ENCODE measurements at regions not wholly inside any gene's neighbourhood (a gene's known extent, or its start where the extent isn't known, plus 50 kb on each side); places are given as distances from the start of the nearest gene placed in this dataset.

GRCh38 chr19:27793128-27793643 is 1419.8 kb downstream of the UQCRFS1 start:
- ChIA-PET POLR2A (interaction anchor here (0.6 kb wide), 1 partner anchor 220 kb away, joined by 3 read pairs; no protein-coding TSS in a partner anchor), CTCF (interaction anchor here (1.4 kb wide), 1 partner anchor 10 kb away, joined by 5 read pairs; no protein-coding TSS in a partner anchor)
- ATAC-seq (peak; percentile 83), DNase-seq (peak; percentile 86)
- Mint-ChIP-seq H3K36me3 (ENCODE audit: low read depth) (peaks cover 36% of the 10 kb centered on the region), H3K4me1 (peaks cover 15% of the 10 kb centered on the region), H3K4me3 (peak overlapping the region; percentile 96), H3K27ac (peak overlapping the region; percentile 99), H3K9me3 (ENCODE audit: low read depth) (no peaks in the 10 kb centered on the region), H3K27me3 (no peaks in the 10 kb centered on the region)
- intact Hi-C loops (cut with DNase I, micrococcal nuclease): loop anchor here in 1 of 2 experiments (2.0 to 10.0 kb wide), 2 partner anchors 1420 to 1812 kb away; partner anchors contain the start of genes POP4 and UQCRFS1

- peaks cover 15% of the 10 kb centered on the region for H3K4me1 Mint-ChIP-seq
- CTCF ChIA-PET: interaction anchor here (0.6 to 1.4 kb wide), 3 partner anchors 10 to 1486 kb away, joined by 3 to 5 read pairs (median 3); no protein-coding TSS in a partner anchor
- peaks cover 36% of the 10 kb centered on the region for H3K36me3 Mint-ChIP-seq (ENCODE audit: low read depth)
- no peaks in the 10 kb centered on the region for H3K27me3 Mint-ChIP-seq
- H3K9me3 Mint-ChIP-seq (ENCODE audit: low read depth): no peaks in the 10 kb centered on the region
- ATAC-seq: no peak
- H3K27ac Mint-ChIP-seq: peak overlapping the region; percentile 99
- H3K4me3 Mint-ChIP-seq: peak overlapping the region; percentile 96
- POLR2A ChIA-PET: no interaction called here
- intact Hi-C loops (cut with DNase I, micrococcal nuclease): loop anchor here in 1 of 2 experiments (2.0 to 10.0 kb wide), 2 partner anchors 1420 to 1812 kb away; partner anchors contain the start of genes POP4 and UQCRFS1
- no peak for DNase-seq
Observed at GRCh38 chr19:27792576-27793127, 1420.3 kb downstream of the UQCRFS1 start.

GRCh38 chr19:27780367-27781075 is 1432.4 kb downstream of the UQCRFS1 start:
- CTCF ChIA-PET: no interaction called here
- H3K27ac Mint-ChIP-seq: no peak overlapping the region
- no peak for DNase-seq
- no peak overlapping the region for H3K4me3 Mint-ChIP-seq
- peaks cover 62% of the 10 kb centered on the region for H3K36me3 Mint-ChIP-seq (ENCODE audit: low read depth)
- H3K4me1 Mint-ChIP-seq: no peaks in the 10 kb centered on the region
- POLR2A ChIA-PET: no interaction called here
- H3K27me3 Mint-ChIP-seq: no peaks in the 10 kb centered on the region
- ATAC-seq: no peak
- intact Hi-C loops (cut with DNase I, micrococcal nuclease): no loop called here
- H3K9me3 Mint-ChIP-seq (ENCODE audit: low read depth): peaks cover 29% of the 10 kb centered on the region

- ATAC-seq (no peak), DNase-seq (no peak)
- Mint-ChIP-seq H3K4me1 (no peaks in the 10 kb centered on the region), H3K27ac (no peak overlapping the region), H3K27me3 (no peaks in the 10 kb centered on the region), H3K36me3 (ENCODE audit: low read depth) (peaks cover 63% of the 10 kb centered on the region), H3K4me3 (no peak overlapping the region), H3K9me3 (ENCODE audit: low read depth) (peaks cover 32% of the 10 kb centered on the region)
- CTCF ChIA-PET: no interaction called here
- POLR2A ChIA-PET: no interaction called here
- intact Hi-C loops (cut with DNase I, micrococcal nuclease): no loop called here
Observed at GRCh38 chr19:27779954-27780353, 1433.0 kb downstream of the UQCRFS1 start.

- Mint-ChIP-seq H3K9me3 (ENCODE audit: low read depth) (peaks cover 53% of the 10 kb centered on the region), H3K4me3 (no peak overlapping the region), H3K4me1 (no peaks in the 10 kb centered on the region), H3K36me3 (ENCODE audit: low read depth) (peaks cover 72% of the 10 kb centered on the region), H3K27ac (no peak overlapping the region), H3K27me3 (no peaks in the 10 kb centered on the region)
- CTCF ChIA-PET: interaction anchor here (0.6 kb wide), 1 partner anchor 213 kb away, joined by 3 read pairs; no protein-coding TSS in a partner anchor
- DNase-seq (no peak), ATAC-seq (no peak)
- POLR2A ChIA-PET: no interaction called here
- intact Hi-C loops (cut with DNase I, micrococcal nuclease): no loop called here
Observed at GRCh38 chr19:27777726-27778125, 1435.2 kb downstream of the UQCRFS1 start.

GRCh38 chr19:27777242-27777641 is 1435.7 kb downstream of the UQCRFS1 start:
- H3K4me1 Mint-ChIP-seq: no peaks in the 10 kb centered on the region
- H3K27ac Mint-ChIP-seq: no peak overlapping the region
- ATAC-seq: no peak
- peaks cover 57% of the 10 kb centered on the region for H3K9me3 Mint-ChIP-seq (ENCODE audit: low read depth)
- DNase-seq: no peak
- ChIA-PET POLR2A (no interaction called here), CTCF (no interaction called here)
- intact Hi-C loops (cut with DNase I, micrococcal nuclease): no loop called here
- no peak overlapping the region for H3K4me3 Mint-ChIP-seq
- no peaks in the 10 kb centered on the region for H3K27me3 Mint-ChIP-seq
- peaks cover 72% of the 10 kb centered on the region for H3K36me3 Mint-ChIP-seq (ENCODE audit: low read depth)

- intact Hi-C loops (cut with DNase I, micrococcal nuclease): no loop called here
- ChIA-PET CTCF (no interaction called here), POLR2A (no interaction called here)
- H3K36me3 Mint-ChIP-seq (ENCODE audit: low read depth): peaks cover 67% of the 10 kb centered on the region
- no peaks in the 10 kb centered on the region for H3K27me3 Mint-ChIP-seq
- H3K4me1 Mint-ChIP-seq: no peaks in the 10 kb centered on the region
- ATAC-seq: no peak
- no peak overlapping the region for H3K4me3 Mint-ChIP-seq
- peaks cover 65% of the 10 kb centered on the region for H3K9me3 Mint-ChIP-seq (ENCODE audit: low read depth)
- no peak overlapping the region for H3K27ac Mint-ChIP-seq
- no peak for DNase-seq
Observed at GRCh38 chr19:27776524-27776923, 1436.4 kb downstream of the UQCRFS1 start.

GRCh38 chr19:27776020-27776419 is 1436.9 kb downstream of the UQCRFS1 start:
- ATAC-seq (no peak), DNase-seq (peak; percentile 25)
- Mint-ChIP-seq H3K4me3 (no peak overlapping the region), H3K27me3 (no peaks in the 10 kb centered on the region), H3K9me3 (ENCODE audit: low read depth) (peaks cover 64% of the 10 kb centered on the region), H3K36me3 (ENCODE audit: low read depth) (peaks cover 64% of the 10 kb centered on the region), H3K4me1 (no peaks in the 10 kb centered on the region), H3K27ac (no peak overlapping the region)
- CTCF ChIA-PET: no interaction called here
- intact Hi-C loops (cut with DNase I, micrococcal nuclease): no loop called here
- POLR2A ChIA-PET: no interaction called here

GRCh38 chr19:27775395-27775794 is 1437.6 kb downstream of the UQCRFS1 start:
- intact Hi-C loops (cut with DNase I, micrococcal nuclease): no loop called here
- Mint-ChIP-seq H3K27me3 (no peaks in the 10 kb centered on the region), H3K4me1 (no peaks in the 10 kb centered on the region), H3K36me3 (ENCODE audit: low read depth) (peaks cover 64% of the 10 kb centered on the region), H3K9me3 (ENCODE audit: low read depth) (peaks cover 69% of the 10 kb centered on the region), H3K27ac (no peak overlapping the region), H3K4me3 (no peak overlapping the region)
- CTCF ChIA-PET: no interaction called here
- ATAC-seq (no peak), DNase-seq (peak; percentile 7)
- POLR2A ChIA-PET: no interaction called here

GRCh38 chr19:27774827-27775226 is 1438.1 kb downstream of the UQCRFS1 start:
- Mint-ChIP-seq H3K9me3 (ENCODE audit: low read depth) (peaks cover 75% of the 10 kb centered on the region), H3K27me3 (no peaks in the 10 kb centered on the region), H3K4me3 (no peak overlapping the region), H3K4me1 (no peaks in the 10 kb centered on the region), H3K36me3 (ENCODE audit: low read depth) (peaks cover 60% of the 10 kb centered on the region), H3K27ac (no peak overlapping the region)
- intact Hi-C loops (cut with DNase I, micrococcal nuclease): no loop called here
- ATAC-seq: peak; percentile 33
- ChIA-PET CTCF (no interaction called here), POLR2A (no interaction called here)
- DNase-seq: peak; percentile 54

GRCh38 chr19:27774337-27774736 is 1438.6 kb downstream of the UQCRFS1 start:
- Mint-ChIP-seq H3K4me1 (no peaks in the 10 kb centered on the region), H3K36me3 (ENCODE audit: low read depth) (peaks cover 56% of the 10 kb centered on the region), H3K27me3 (no peaks in the 10 kb centered on the region), H3K4me3 (no peak overlapping the region), H3K27ac (no peak overlapping the region), H3K9me3 (ENCODE audit: low read depth) (peaks cover 77% of the 10 kb centered on the region)
- peak; percentile 34 for DNase-seq
- intact Hi-C loops (cut with DNase I, micrococcal nuclease): no loop called here
- ChIA-PET CTCF (no interaction called here), POLR2A (no interaction called here)
- ATAC-seq: no peak
